Calu3 (cell line): ENCODE measurements at regions not wholly inside any gene's neighbourhood (a gene's known extent, or its start where the extent isn't known, plus 50 kb on each side); places are given as distances from the start of the nearest gene placed in this dataset.

Source experiments
- BruUV-seq: library from RNA; stranded (reverse); fragments of 400-500 nt; replicated peaks from 2 replicates; lab custom pipeline; 2021; lab: Mats Ljungman, UMichigan
- CTCF ChIA-PET: fragments of 300-600 bp; sonication (Branson Sonifier 250); formaldehyde crosslinking; loops from one replicate; lab custom pipeline; 2022; ENCODE audit warnings: antibody characterized with exemption; lab: Charles Lee
- DNase-seq: peaks from one replicate; pipeline ENCODE4 v3.0.0; 2022
- H3K27ac Mint-ChIP-seq: one replicate; pipeline ENCODE4 v1.8.0; 2022; ENCODE audit warnings: mixed read lengths; ENCODE audit not compliant: unreplicated experiment
- H3K27me3 Mint-ChIP-seq: one replicate; pipeline ENCODE4 v1.8.0; 2022; ENCODE audit warnings: mixed read lengths; ENCODE audit not compliant: unreplicated experiment
- H3K36me3 Mint-ChIP-seq: one replicate; pipeline ENCODE4 v1.8.0; 2022; ENCODE audit warnings: mild to moderate bottlenecking, moderate library complexity, mixed read lengths; ENCODE audit not compliant: insufficient read depth, unreplicated experiment
- H3K4me1 Mint-ChIP-seq: one replicate; pipeline ENCODE4 v1.8.0; 2022; ENCODE audit warnings: mild to moderate bottlenecking, low read depth, mixed read lengths; ENCODE audit not compliant: unreplicated experiment
- H3K4me3 Mint-ChIP-seq: one replicate; pipeline ENCODE4 v1.8.0; 2022; ENCODE audit warnings: mild to moderate bottlenecking, low read depth, moderate library complexity, mixed read lengths; ENCODE audit not compliant: unreplicated experiment
- H3K9me3 Mint-ChIP-seq: one replicate; pipeline ENCODE4 v1.8.0; 2022; ENCODE audit warnings: low read depth, mixed read lengths; ENCODE audit not compliant: unreplicated experiment
- CTCF ChIP-seq: fragments of 200-600 bp; IDR thresholded peaks from one replicate; pipeline ENCODE4 v1.8.0; 2022; ENCODE audit warnings: antibody characterized with exemption; ENCODE audit not compliant: unreplicated experiment
- intact Hi-C: fragments of 100-400 bp; cut with micrococcal nuclease; formaldehyde crosslinking; loops from one replicate; pipeline ENCODE4 v1.10.0; 2022; ENCODE audit not compliant: unreplicated experiment

GRCh38 chr13:63042686-63043085, 1627.0 kb upstream of the PCDH20 start:
- TF ChIP-seq CTCF, result no peak
- no peaks in the 10 kb centered on the region for H3K4me1 Mint-ChIP-seq
- intact Hi-C loops, result no loop called here
- no peak overlapping the region for H3K27ac Mint-ChIP-seq
- no peaks in the 10 kb centered on the region for H3K27me3 Mint-ChIP-seq
- H3K36me3 Mint-ChIP-seq, result no peaks in the 10 kb centered on the region
- no TSS peak for BruUV-seq
- DNase-seq, result no peak
- no peak overlapping the region for H3K4me3 Mint-ChIP-seq
- H3K9me3 Mint-ChIP-seq, result peaks cover 3% of the 10 kb centered on the region
- CTCF ChIA-PET, result no interaction called here

- H3K9me3 Mint-ChIP-seq, result peaks cover 3% of the 10 kb centered on the region
- H3K27me3 Mint-ChIP-seq, result no peaks in the 10 kb centered on the region
- CTCF ChIA-PET, result no interaction called here
- no peak overlapping the region for H3K4me3 Mint-ChIP-seq
- intact Hi-C loops, result no loop called here
- H3K27ac Mint-ChIP-seq, result no peak overlapping the region
- no peaks in the 10 kb centered on the region for H3K36me3 Mint-ChIP-seq
- H3K4me1 Mint-ChIP-seq, result no peaks in the 10 kb centered on the region
- no peak for TF ChIP-seq CTCF
- DNase-seq, result no peak
- BruUV-seq, result no TSS peak
Measured at GRCh38 chr13:63041640-63042414, 1626.2 kb upstream of the PCDH20 start.

- Mint-ChIP-seq H3K9me3 (peaks cover 2% of the 10 kb centered on the region), H3K27ac (no peak overlapping the region), H3K36me3 (no peaks in the 10 kb centered on the region), H3K4me1 (no peaks in the 10 kb centered on the region), H3K4me3 (no peak overlapping the region), H3K27me3 (no peaks in the 10 kb centered on the region)
- DNase-seq, result no peak
- BruUV-seq, result no TSS peak
- CTCF ChIA-PET, result no interaction called here
- intact Hi-C loops, result no loop called here
- TF ChIP-seq CTCF, result no peak
Measured at GRCh38 chr13:63026285-63026797, 1610.7 kb upstream of the PCDH20 start.

- H3K27ac Mint-ChIP-seq, result no peak overlapping the region
- H3K27me3 Mint-ChIP-seq, result no peaks in the 10 kb centered on the region
- H3K4me3 Mint-ChIP-seq, result no peak overlapping the region
- CTCF ChIA-PET, result no interaction called here
- DNase-seq, result no peak
- peaks cover 2% of the 10 kb centered on the region for H3K9me3 Mint-ChIP-seq
- no peaks in the 10 kb centered on the region for H3K36me3 Mint-ChIP-seq
- no peaks in the 10 kb centered on the region for H3K4me1 Mint-ChIP-seq
- no peak for TF ChIP-seq CTCF
- intact Hi-C loops, result no loop called here
- BruUV-seq, result no TSS peak
Measured at GRCh38 chr13:63025741-63026140, 1610.1 kb upstream of the PCDH20 start.
